Eye (tissue), 1 donor: ENCODE measurements at regions not wholly inside any gene's neighbourhood (a gene's known extent, or its start where the extent isn't known, plus 50 kb on each side); places are given as distances from the start of the nearest gene placed in this dataset.

Experiments used
- DNase-seq: peaks from one replicate; pipeline ENCODE4 v3.0.0-alpha.2; 2015

DNA sequence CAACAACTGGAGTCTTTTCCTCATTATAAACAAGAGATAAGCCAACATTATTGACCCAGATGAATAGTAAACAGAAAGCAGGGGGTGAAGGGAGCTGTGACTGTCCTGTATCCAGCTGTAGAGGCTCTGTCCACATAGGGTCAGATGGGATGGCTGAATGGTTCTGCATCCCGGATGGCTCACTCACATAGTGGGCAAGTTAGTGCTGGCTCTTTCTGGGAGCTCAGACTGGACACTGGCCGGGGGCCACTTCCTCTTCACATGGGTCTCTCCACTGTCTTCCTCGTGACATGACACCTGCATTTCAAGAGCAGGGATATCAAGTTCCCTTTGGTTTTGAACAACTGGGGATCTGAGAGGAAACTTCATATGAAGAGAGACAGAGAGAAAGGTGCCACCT, 969.6 kb upstream of the TMEM132C start:
- DNase-seq, result no peak

DNA sequence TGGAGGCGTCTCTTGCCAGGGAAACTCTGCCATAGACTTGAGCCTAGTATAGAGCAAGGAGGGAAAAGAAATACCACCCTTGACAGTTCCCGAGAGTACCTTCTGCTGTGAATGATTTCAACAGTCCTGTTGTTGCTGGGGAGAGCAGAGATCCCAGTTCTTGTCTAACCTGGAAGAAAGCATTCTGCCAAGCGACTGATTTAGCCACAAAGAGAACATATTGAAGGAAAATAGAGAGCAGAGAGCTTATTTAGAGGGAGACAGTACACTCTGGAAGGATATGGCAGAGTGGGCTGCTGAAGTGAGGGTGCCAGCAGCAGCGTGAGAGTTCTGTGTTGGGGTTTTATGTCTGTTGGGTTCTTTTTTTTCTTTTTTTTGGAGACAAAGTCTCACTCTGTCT, 966.9 kb upstream of the TMEM132C start:
- no peak for DNase-seq

DNA sequence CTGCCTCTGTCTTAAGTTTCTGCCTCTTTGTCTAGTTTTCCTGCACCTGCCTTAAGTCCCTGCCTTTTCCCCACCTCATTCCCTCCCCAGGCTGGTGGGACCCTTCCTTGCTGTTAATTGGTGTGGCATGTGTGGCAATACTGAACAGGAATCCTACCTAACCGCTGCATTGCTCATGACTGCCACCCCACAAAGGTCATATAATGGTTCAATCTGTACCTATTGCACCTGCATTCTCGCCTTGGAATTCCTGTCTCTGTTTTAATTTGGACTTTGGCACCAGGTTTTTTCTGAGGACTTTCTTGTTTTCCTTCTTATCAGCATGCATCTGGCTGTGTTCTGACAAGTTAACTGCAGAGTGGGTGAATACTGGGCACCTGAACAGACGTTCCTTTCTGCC, 966.2 kb upstream of the TMEM132C start:
- DNase-seq, result no peak

GRCh38 chr12:127301876-127302275, 965.1 kb upstream of the TMEM132C start:
- DNase-seq, result no peak

- no peak for DNase-seq
These were observed 961.9 kb upstream of the TMEM132C start for GRCh38 chr12:127304751-127305725.

DNA sequence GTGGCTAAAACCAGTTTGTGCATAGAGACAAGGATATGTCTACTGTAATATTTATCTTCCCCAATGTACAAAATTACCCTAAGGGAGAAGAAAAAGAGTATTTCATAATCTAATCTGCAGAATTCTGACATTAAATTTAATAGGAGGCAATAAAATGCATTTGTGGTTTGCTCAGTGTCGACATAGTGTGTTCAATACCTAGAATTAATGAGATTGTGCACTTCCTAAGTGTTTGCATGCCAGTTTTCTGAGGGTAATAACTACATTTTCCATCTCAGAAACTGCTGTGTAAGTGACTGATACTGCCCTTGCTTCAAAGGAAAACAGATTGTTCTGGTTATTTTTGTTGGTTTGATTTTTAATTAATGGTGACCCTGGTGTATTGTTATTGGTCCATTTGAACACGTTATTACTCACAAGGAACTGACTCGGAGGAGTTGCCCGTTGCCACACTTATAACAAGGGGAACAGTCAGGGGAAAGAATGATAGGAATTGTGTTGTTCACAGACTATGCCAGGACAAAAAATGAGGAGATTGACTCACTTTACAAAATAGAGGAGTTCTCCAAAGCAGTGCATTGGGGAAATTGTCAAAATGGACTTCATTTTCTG, 960.3 kb upstream of the TMEM132C start:
- DNase-seq, result no peak

GRCh38 chr12:127307528-127307927, 959.4 kb upstream of the TMEM132C start:
- no peak for DNase-seq

GRCh38 chr12:127308148-127308547, 958.8 kb upstream of the TMEM132C start:
- DNase-seq, result no peak

DNA sequence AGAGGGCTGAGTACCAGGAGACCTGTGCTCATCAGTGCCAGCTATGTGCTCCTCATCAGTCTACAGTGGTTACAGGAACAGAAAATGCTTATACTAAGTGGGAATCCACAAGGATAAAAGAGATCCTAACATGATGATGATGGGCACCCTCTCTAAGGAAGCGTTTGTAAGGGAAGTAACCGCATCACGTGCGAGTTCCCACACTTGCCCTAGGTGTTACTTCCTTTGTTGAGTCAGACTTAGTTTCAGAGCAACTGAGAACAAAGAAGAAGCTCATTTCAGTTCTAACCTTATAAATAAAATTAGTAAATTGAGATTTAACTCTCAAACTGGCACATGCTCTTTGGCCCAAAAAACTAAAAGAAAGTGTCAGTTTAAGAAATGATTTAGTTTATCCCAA, 956.4 kb upstream of the TMEM132C start:
- DNase-seq, result no peak

- peak; percentile 10 for DNase-seq
These were observed 955.1 kb upstream of the TMEM132C start for GRCh38 chr12:127311720-127312364.

GRCh38 chr12:127324681-127325080, 942.3 kb upstream of the TMEM132C start:
- no peak for DNase-seq

- no peak for DNase-seq
These were observed 939.0 kb upstream of the TMEM132C start for GRCh38 chr12:127327986-127328385.

DNA sequence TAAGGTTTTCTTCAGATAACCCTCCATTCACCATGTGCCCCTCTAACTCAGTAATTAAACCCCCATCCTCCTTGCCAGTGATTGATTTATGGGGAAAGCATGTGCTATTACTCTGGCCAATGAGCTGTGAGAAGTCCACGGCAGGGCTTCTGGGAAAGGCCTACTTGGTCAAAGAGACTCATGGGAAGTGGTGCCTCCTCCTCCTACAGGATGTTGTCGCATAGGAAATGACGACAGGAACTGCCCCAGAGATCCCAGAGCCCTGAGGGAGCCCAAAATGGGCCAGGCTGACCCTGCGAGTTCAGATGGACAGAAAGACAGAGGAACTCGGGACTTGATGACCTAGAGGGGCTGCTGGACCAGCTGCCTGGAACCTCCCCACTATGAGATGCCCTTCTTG, 938.1 kb upstream of the TMEM132C start:
- no peak for DNase-seq

GRCh38 chr12:127334365-127334764, 932.6 kb upstream of the TMEM132C start:
- DNase-seq, result no peak

GRCh38 chr12:127334912-127335644, 931.9 kb upstream of the TMEM132C start:
- no peak for DNase-seq

- no peak for DNase-seq
These were observed 930.6 kb upstream of the TMEM132C start for GRCh38 chr12:127336416-127336815.

DNA sequence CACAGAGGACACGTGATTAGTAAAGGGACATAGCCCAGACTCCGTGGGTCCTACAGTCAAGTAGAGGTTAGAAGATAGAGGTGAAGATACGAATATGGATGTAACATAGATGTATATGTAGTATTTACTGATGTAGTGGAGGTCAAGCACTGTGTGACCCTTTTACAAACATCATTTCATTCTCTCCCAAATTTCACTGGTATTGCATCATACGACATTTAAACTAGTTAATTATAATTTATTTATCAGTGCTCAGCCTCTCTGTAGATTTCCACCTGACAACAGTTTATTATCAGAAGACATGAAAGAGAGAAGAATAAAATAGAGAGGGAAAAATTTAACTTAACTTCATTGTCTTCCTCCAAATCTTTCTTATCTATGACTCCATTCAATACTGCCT, 927.9 kb upstream of the TMEM132C start:
- no peak for DNase-seq

DNA sequence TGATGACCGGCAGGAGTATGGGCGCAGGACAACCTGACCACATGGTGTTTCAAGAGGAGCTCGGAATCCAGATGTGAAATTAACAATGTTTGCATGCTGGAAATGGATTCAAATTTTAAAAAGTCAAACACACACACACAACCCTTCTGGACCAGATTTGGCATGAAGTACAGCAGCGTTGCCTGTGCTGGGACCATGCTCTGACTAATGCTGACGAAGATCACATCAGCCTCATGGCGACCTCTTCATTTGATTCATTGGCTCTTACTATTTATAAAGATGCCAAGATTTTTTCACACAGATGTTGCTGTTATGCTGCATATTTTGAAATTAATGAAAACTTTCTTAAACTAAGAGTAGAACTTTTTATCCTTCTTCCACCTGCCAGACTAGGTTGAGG, 926.6 kb upstream of the TMEM132C start:
- DNase-seq, result no peak

DNA sequence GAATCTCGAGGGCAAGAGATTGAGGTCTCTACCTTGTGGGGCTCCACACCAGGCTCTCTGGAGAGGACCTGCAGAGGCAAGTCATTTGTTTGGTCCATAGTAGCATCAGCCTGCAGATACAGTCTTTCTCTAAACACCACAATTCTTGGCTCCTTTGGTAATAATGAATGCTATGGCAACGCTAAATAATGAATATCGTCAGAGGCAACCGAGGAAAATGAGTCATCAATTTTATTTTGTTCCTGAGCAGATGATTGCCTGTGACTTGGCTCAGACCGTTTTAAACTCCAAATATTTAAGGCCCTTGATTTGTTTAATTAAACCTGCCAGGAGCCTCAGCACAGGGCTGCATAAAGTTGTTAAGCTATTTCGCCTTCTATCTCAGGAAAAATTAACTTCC, 924.1 kb upstream of the TMEM132C start:
- DNase-seq, result no peak

- no peak for DNase-seq
These were observed 923.0 kb upstream of the TMEM132C start for GRCh38 chr12:127343940-127344339.

DNA sequence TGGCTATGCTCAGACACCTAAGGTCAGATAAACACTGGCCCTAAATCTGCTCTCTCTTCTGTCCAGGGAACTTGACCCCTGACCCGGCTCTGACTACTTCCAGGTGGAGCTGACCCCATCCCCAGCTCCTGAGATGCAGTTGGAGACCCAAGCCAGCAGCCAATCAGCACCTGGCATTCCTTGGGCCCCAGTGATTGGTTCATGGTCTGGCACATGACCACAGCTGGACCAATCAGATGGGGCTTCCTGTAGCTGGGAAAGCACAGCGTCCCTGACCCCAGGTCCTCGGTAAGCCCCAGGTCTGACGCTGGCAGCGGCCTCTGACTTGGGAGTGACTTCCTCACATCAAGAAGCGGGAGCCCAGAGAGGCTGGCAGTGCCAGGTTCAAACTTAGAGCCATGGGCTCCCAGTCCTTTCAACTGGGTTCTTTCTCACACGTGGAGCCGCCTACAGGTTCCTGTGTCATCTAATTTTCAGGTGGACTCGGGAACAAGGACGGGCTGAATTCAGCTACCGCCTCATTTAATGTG, 915.4 kb upstream of the TMEM132C start:
- no peak for DNase-seq

DNA sequence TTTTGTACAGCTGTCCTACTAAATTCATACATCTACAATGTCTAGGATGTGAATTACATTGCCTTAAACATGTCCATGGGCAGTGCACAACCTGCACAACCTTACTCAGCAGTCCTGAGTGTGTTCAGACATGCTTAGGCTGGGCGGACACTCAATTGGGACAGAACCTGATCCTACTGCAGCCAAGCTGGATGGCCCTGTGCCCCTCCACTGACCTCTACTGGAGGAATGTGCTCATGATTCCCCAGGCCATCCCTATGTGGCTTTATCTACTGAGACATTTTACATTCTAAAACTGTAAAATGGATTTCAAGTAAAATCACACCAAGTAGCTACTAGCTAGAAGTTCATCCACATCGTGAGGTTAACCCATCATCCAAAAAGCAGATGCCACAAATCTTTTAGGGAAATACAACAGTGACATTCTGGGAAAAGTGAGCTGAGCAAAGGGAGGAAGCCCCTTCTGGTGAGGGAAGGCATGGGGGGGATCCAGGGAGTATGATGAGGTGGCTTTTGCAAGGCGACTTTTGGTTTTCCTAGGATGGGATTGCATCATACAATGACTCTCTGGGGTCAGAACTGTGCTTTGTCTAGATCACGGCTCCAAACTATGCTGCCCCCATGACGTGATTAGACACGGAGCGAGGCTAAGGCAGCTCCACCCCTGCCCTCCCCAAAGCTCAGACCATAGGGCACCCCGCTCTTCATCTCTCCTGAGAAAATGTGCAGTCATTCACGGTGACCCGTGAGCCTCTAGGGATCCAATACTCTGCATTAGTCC, 911.7 kb upstream of the TMEM132C start:
- DNase-seq, result no peak
